ENCODE measurements at regions not wholly inside any gene's neighbourhood (a gene's known extent, or its start where the extent isn't known, plus 50 kb on each side); places are given as distances from the start of the nearest gene placed in this dataset.

- TF ChIP-seq CTCF (IDR thresholded peaks at IDR 0.05; ENCODE audit: low read depth, low read length, poor library complexity, severe bottlenecking) (no peak), EZH2phosphoT487 (IDR thresholded peaks at IDR 0.05; ENCODE audit: borderline replicate concordance, low read length) (no peak)
These were observed 342.6 kb downstream of the LPIN1 start for GRCh38 chr2:12089001-12089400.
